H1 (cell line): ENCODE measurements at regions not wholly inside any gene's neighbourhood (a gene's known extent, or its start where the extent isn't known, plus 50 kb on each side); places are given as distances from the start of the nearest gene placed in this dataset.

Experiments
- CTCF ChIA-PET: fragments of 300-600 bp; sonication (Branson Sonifier 250); formaldehyde crosslinking; loops from one replicate; lab custom pipeline; 2021; ENCODE audit not compliant: partially characterized antibody; lab: Charles Lee
- POLR2A ChIA-PET: fragments of 300-600 bp; sonication (Branson Sonifier 250); formaldehyde crosslinking; loops from one replicate; lab custom pipeline; 2021; ENCODE audit warnings: inconsistent platforms; ENCODE audit not compliant: partially characterized antibody; lab: Charles Lee
- DNase-seq, 2 experiments: peaks; one replicate each; pipeline versions ENCODE4 v3.0.0 to v3.0.0-alpha.2; 2010 to 2022; ENCODE audit warnings: low spot score in 2 of 2, low read depth in 1 of 2, mixed read lengths in 1 of 2
- FAIRE-seq: peaks from 2 replicates; lab custom pipeline; 2011; peaks lifted over from hg19 to GRCh38; lab: Jason Lieb, UNC
- H2AFZ ChIP-seq: 2 replicates; pipeline ENCODE4 v1.8.1; 2012; ENCODE audit warnings: low read length, inconsistent platforms
- H2AK5ac ChIP-seq: 2 replicates; pipeline ENCODE4 v1.6.1; 2013; ENCODE audit warnings: low read depth, low read length
- H2BK120ac ChIP-seq: replicated peaks from 2 replicates; pipeline ENCODE3; 2013; ENCODE audit warnings: low read depth, low read length, inconsistent platforms
- H2BK12ac ChIP-seq: 2 replicates; pipeline ENCODE4 v1.6.1; 2013; ENCODE audit warnings: low read depth, low read length
- H2BK15ac ChIP-seq: 2 replicates; pipeline ENCODE4 v1.6.1; 2013; ENCODE audit warnings: low read length
- H2BK20ac ChIP-seq: 2 replicates; pipeline ENCODE4 v1.6.1; 2013; ENCODE audit warnings: low read length
- H2BK5ac ChIP-seq: 2 replicates; pipeline ENCODE4 v1.6.1; 2013; ENCODE audit warnings: low read depth, low read length
- H3K14ac ChIP-seq: 2 replicates; pipeline ENCODE4 v1.6.1; 2013; ENCODE audit warnings: inconsistent platforms; ENCODE audit not compliant: insufficient read length
- H3K18ac ChIP-seq: 2 replicates; pipeline ENCODE4 v1.6.1; 2013; ENCODE audit warnings: low read length; ENCODE audit errors: extremely low read depth
- H3K23ac ChIP-seq: 2 replicates; pipeline ENCODE4 v1.6.1; 2013; ENCODE audit warnings: inconsistent platforms; ENCODE audit not compliant: insufficient read length
- H3K23me2 ChIP-seq: 2 replicates; pipeline ENCODE4 v1.6.1; 2013; ENCODE audit warnings: low read depth, low read length
- H3K27ac ChIP-seq: 2 replicates; pipeline ENCODE4 v1.6.1; 2011; ENCODE audit warnings: low read depth, low read length, inconsistent platforms
- H3K27me3 ChIP-seq, 4 experiments: replicated peaks in 1 of 4; 1 replicate in 1 of 4; 2 replicates in 3 of 4; pipeline versions ENCODE4 v1.6.1 to v1.8.1; 2011 to 2013; ENCODE audit warnings: low read length in 3 of 4, mild to moderate bottlenecking in 3 of 4, inconsistent platforms in 2 of 4, mixed read lengths in 2 of 4, moderate library complexity in 1 of 4; ENCODE audit not compliant: control insufficient read depth in 3 of 4, insufficient read depth in 3 of 4; ENCODE audit errors: extremely low read depth in 1 of 4
- H3K36me3 ChIP-seq, 4 experiments: 2 replicates each; pipeline versions ENCODE4 v1.6.1 to v1.8.1; 2011 to 2013; ENCODE audit warnings: mild to moderate bottlenecking in 4 of 4, low read length in 3 of 4, moderate library complexity in 2 of 4, control low read depth in 1 of 4, inconsistent platforms in 1 of 4; ENCODE audit not compliant: insufficient read depth in 4 of 4, control insufficient read depth in 2 of 4
- H3K4ac ChIP-seq: replicated peaks from 2 replicates; pipeline ENCODE3; 2013; ENCODE audit warnings: low read length, low read depth, mixed read lengths, inconsistent platforms; ENCODE audit not compliant: insufficient read length
- H3K4me1 ChIP-seq, 4 experiments: replicated peaks in 1 of 4; 1 replicate in 1 of 4; 2 replicates in 3 of 4; pipeline versions ENCODE4 v1.6.1 to v1.8.1; 2011 to 2013; ENCODE audit warnings: low read length in 3 of 4, inconsistent platforms in 2 of 4, mixed read lengths in 1 of 4; ENCODE audit not compliant: insufficient read depth in 4 of 4, control insufficient read depth in 3 of 4
- H3K4me2 ChIP-seq, 2 experiments: 2 replicates each; pipeline versions ENCODE4 v1.6.1 to v1.8.1; 2011 to 2013; ENCODE audit warnings: low read depth in 2 of 2, low read length in 2 of 2, control low read depth in 1 of 2, inconsistent platforms in 1 of 2, mild to moderate bottlenecking in 1 of 2; ENCODE audit not compliant: insufficient read depth in 1 of 2
- H3K4me3 ChIP-seq, 4 experiments: fragments of 200-600, 300-600 bp in 1 of 4; sonication (generic), shearing (Covaris generic), sonication (Bioruptor Twin) in 1 of 4; 2 replicates each; pipeline versions ENCODE4 v1.5.1 to v1.8.1; 2011 to 2016; ENCODE audit warnings: low read length in 4 of 4, low read depth in 3 of 4, control low read depth in 2 of 4, inconsistent platforms in 2 of 4, mild to moderate bottlenecking in 2 of 4, mixed read lengths in 1 of 4, moderate library complexity in 1 of 4; ENCODE audit not compliant: insufficient read depth in 2 of 4; ENCODE audit errors: extremely low read depth in 1 of 4
- H3K56ac ChIP-seq: replicated peaks from 2 replicates; pipeline ENCODE3; 2013; ENCODE audit warnings: low read depth, mild to moderate bottlenecking, mixed read lengths, low read length, inconsistent platforms; ENCODE audit not compliant: insufficient read length
- H3K79me1 ChIP-seq: 2 replicates; pipeline ENCODE4 v1.6.1; 2013; ENCODE audit warnings: low read depth, low read length, control low read depth
- H3K79me2 ChIP-seq, 2 experiments: 2 replicates each; pipeline versions ENCODE4 v1.6.1 to v1.8.1; 2012 to 2013; ENCODE audit warnings: low read length in 2 of 2, mild to moderate bottlenecking in 2 of 2, inconsistent platforms in 1 of 2; ENCODE audit not compliant: insufficient read depth in 2 of 2, control insufficient read depth in 1 of 2
- H3K9ac ChIP-seq, 4 experiments: replicated peaks in 1 of 4; 1 replicate in 1 of 4; 2 replicates in 3 of 4; pipeline versions ENCODE4 v1.6.1 to v1.8.1; 2011 to 2013; ENCODE audit warnings: low read depth in 3 of 4, low read length in 3 of 4, control low read depth in 2 of 4, mild to moderate bottlenecking in 2 of 4, moderate library complexity in 2 of 4, inconsistent platforms in 1 of 4; ENCODE audit errors: extremely low read depth in 1 of 4
- H3K9me3 ChIP-seq, 2 experiments: 2 replicates each; pipeline versions ENCODE4 v1.6.1 to v1.8.1; 2012 to 2013; ENCODE audit warnings: mild to moderate bottlenecking in 2 of 2, moderate library complexity in 2 of 2, control low read depth in 1 of 2, inconsistent platforms in 1 of 2, low read depth in 1 of 2, low read length in 1 of 2, mixed read lengths in 1 of 2; ENCODE audit not compliant: insufficient read depth in 2 of 2
- H4K20me1 ChIP-seq, 2 experiments: replicated peaks in 1 of 2; 2 replicates each; pipeline versions ENCODE3 to v1.8.1; 2011 to 2013; ENCODE audit warnings: inconsistent platforms in 2 of 2, low read length in 2 of 2, mild to moderate bottlenecking in 1 of 2; ENCODE audit not compliant: insufficient read depth in 2 of 2, control insufficient read depth in 1 of 2
- H4K5ac ChIP-seq: 2 replicates; pipeline ENCODE4 v1.6.1; 2013; ENCODE audit warnings: low read length, low read depth, mixed read lengths, inconsistent platforms; ENCODE audit not compliant: insufficient read length
- H4K8ac ChIP-seq: 2 replicates; pipeline ENCODE4 v1.8.0; 2013; ENCODE audit warnings: mild to moderate bottlenecking, moderate library complexity, low read length, inconsistent platforms; ENCODE audit not compliant: insufficient read depth; ENCODE audit errors: extremely low read depth
- H4K91ac ChIP-seq: replicated peaks from 2 replicates; pipeline ENCODE3; 2013; ENCODE audit warnings: low read length, mixed read lengths, inconsistent platforms; ENCODE audit not compliant: insufficient read length
- ATF2 ChIP-seq: IDR thresholded peaks from 2 replicates; pipeline ENCODE4 v1.6.1; 2012; ENCODE audit warnings: low read length, inconsistent platforms
- CBX8 ChIP-seq: fragments of 300-800, 300-1000 bp; sonication (generic); IDR thresholded peaks from 2 replicates; pipeline ENCODE4 v1.7.1; 2016; ENCODE audit warnings: low read depth, low read length, borderline replicate concordance
- EP300 ChIP-seq, 2 experiments: IDR thresholded peaks; 1 replicate in 1 of 2; 2 replicates in 1 of 2; pipeline ENCODE4 v1.6.1; 2011 to 2012; ENCODE audit warnings: low read depth in 2 of 2, low read length in 2 of 2, mild to moderate bottlenecking in 2 of 2, borderline replicate concordance in 1 of 2, inconsistent platforms in 1 of 2, moderate library complexity in 1 of 2
- EZH2 ChIP-seq: fragments of 200-600 bp; sonication (generic); IDR thresholded peaks from 2 replicates; pipeline ENCODE4 v1.7.1; 2012; ENCODE audit warnings: low read depth, mild to moderate bottlenecking, moderate library complexity, low read length, inconsistent platforms; ENCODE audit not compliant: severe bottlenecking
- FOSL1 ChIP-seq: IDR thresholded peaks from 2 replicates; pipeline ENCODE4 v1.6.1; 2011; ENCODE audit warnings: mild to moderate bottlenecking, low read depth, low read length, moderate library complexity; ENCODE audit not compliant: insufficient read depth
- JUN ChIP-seq: IDR thresholded peaks from 2 replicates; pipeline ENCODE4 v1.6.1; 2011; ENCODE audit warnings: low read depth, mild to moderate bottlenecking, improper control_type of control experiment, low read length
- RNF2 ChIP-seq: fragments of 200-900, 300-1000 bp; sonication (generic); IDR thresholded peaks from 2 replicates; pipeline ENCODE4 v1.7.1; 2016; ENCODE audit warnings: borderline replicate concordance, low read depth, mild to moderate bottlenecking, antibody characterized with exemption, low read length; ENCODE audit not compliant: poor library complexity, severe bottlenecking; ENCODE audit errors: missing control alignments
- TAF1 ChIP-seq: IDR thresholded peaks from 2 replicates; pipeline ENCODE4 v1.6.1; 2011; ENCODE audit warnings: mild to moderate bottlenecking, low read depth, low read length
- TEAD4 ChIP-seq: IDR thresholded peaks from 2 replicates; pipeline ENCODE4 v1.6.1; 2012; ENCODE audit warnings: low read depth, low read length, inconsistent platforms, mixed read lengths
- YY1 ChIP-seq: IDR thresholded peaks from 2 replicates; pipeline ENCODE4 v1.6.1; 2011; ENCODE audit warnings: low read depth, mild to moderate bottlenecking, low read length
- WGBS, 2 experiments: shearing (Covaris generic) in 1 of 2; methylation state at CpG; one replicate each; pipeline versions ENCODE4 v1.1.6 to v1.1.7; 2013 to 2015; ENCODE audit warnings: low lambda C conversion rate in 2 of 2, mixed read lengths in 2 of 2, inconsistent platforms in 1 of 2, low coverage in 1 of 2, missing lambda C conversion rate in 1 of 2; ENCODE audit not compliant: insufficient replicate concordance in 2 of 2, insufficient coverage in 1 of 2, insufficient read length in 1 of 2; ENCODE audit errors: extremely low coverage in 1 of 2, missing lambda C conversion rate in 1 of 2; 5-methylcytosine and 5-hydroxymethylcytosine counted together

DNA sequence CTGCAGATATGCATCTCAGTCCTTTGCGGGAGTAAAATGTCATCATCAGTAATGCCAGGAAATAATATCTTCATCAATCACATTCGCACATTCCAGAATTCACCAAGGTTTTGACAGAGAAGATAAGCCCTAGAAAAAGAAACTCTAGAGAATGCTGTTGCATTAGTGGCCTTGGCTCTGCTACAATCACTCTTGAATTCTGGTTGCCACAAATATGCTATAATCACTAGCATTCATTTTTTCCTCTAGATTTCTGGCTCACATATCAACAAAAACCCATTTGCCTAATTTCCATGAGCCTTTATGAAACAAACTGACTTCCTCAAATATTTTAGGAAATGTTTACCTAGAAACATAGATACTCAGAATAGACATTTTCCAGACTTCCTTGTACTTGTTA, 653.4 kb downstream of the ANXA1 start:
- no peak overlapping the region for H3K14ac ChIP-seq
- no peak overlapping the region for H3K23ac ChIP-seq
- ChIA-PET POLR2A (no interaction called here), CTCF (no interaction called here)
- WGBS, 2 experiments, result 85% methylated on average over 2 of the region's 2 CpGs; no CpG with 5 or more reads in 1 of the 2 experiments
- no peaks in the 10 kb centered on the region for H3K79me1 ChIP-seq
- no peaks in the 10 kb centered on the region for H3K79me2 ChIP-seq
- H3K9ac ChIP-seq, result no peak overlapping the region
- no peak overlapping the region for H2BK12ac ChIP-seq
- DNase-seq (no peak), FAIRE-seq (no peak)
- H2BK20ac ChIP-seq, result no peak overlapping the region
- no peak overlapping the region for H3K27ac ChIP-seq
- H3K36me3 ChIP-seq, result no peaks in the 10 kb centered on the region
- no peak overlapping the region for H2AFZ ChIP-seq
- H3K9me3 ChIP-seq, result no peaks in the 10 kb centered on the region
- H3K23me2 ChIP-seq, result no peaks in the 10 kb centered on the region
- H3K4me3 ChIP-seq, result no peak overlapping the region
- no peaks in the 10 kb centered on the region for H3K27me3 ChIP-seq
- no peak overlapping the region for H4K5ac ChIP-seq
- no peak overlapping the region for H3K4ac ChIP-seq
- no peaks in the 10 kb centered on the region for H3K4me1 ChIP-seq
- H4K8ac ChIP-seq, result no peak overlapping the region
- no peak overlapping the region for H3K56ac ChIP-seq
- no peak overlapping the region for H2BK5ac ChIP-seq
- no peak overlapping the region for H4K91ac ChIP-seq
- no peak overlapping the region for H2BK15ac ChIP-seq
- no peak overlapping the region for H2BK120ac ChIP-seq
- H2AK5ac ChIP-seq, result no peak overlapping the region
- no peak for TF ChIP-seq EP300 (IDR thresholded peaks at IDR 0.05; ENCODE audit: borderline replicate concordance in 1 of 2, low read depth in 2 of 2, low read length in 2 of 2)
- TF ChIP-seq JUN, result no peak
- no peak for TF ChIP-seq TAF1
- no peak for TF ChIP-seq TEAD4
- no peak for TF ChIP-seq RNF2
- no peak for TF ChIP-seq CBX8
- TF ChIP-seq YY1, result no peak
- TF ChIP-seq ATF2, result no peak
- TF ChIP-seq EZH2, result no peak
- no peak for TF ChIP-seq FOSL1
- TF ChIP-seq, all 59 proteins: peak for 0
- Histone ChIP-seq H3K4me2 (no peak overlapping the region), H4K20me1 (no peaks in the 10 kb centered on the region), H3K18ac (no peak overlapping the region)
